ENCODE measurements at regions not wholly inside any gene's neighbourhood (a gene's known extent, or its start where the extent isn't known, plus 50 kb on each side); places are given as distances from the start of the nearest gene placed in this dataset.

DNA sequence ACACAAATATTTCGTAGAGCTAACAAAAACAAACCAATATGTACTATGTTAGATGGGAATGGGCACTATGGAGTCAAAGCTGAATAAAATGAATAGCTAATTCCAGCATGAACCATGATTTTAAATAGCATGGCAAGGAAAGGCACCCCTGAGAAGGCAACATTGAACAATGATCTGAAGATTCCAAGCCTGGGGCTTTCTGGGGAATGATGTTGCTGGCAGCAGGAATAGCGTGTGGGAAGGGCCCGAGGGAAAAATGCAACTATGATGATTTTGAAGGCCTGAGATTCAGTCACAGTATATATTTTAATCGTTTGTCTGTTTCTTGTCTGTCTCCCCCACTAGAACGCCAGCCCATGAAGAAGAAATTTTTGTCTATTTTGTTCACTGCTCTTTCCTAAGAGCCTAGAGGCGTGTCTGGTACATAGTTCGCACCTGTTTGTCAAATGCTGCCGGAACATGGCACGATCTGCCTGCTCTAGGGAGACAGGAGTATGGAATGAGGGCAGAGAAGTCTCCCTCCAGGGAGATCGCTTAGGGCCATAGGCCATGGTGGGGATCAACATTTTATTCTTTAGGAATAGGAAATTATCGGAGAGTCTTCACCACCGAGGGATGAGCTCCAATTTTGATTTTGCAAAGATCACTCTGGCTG is 84.8 kb upstream of the EYA2 start:
- ATAC-seq (no peak), DNase-seq (ENCODE audit: low spot score) (no peak)
- intact Hi-C loops (cut with DNase I): no loop called here

DNA sequence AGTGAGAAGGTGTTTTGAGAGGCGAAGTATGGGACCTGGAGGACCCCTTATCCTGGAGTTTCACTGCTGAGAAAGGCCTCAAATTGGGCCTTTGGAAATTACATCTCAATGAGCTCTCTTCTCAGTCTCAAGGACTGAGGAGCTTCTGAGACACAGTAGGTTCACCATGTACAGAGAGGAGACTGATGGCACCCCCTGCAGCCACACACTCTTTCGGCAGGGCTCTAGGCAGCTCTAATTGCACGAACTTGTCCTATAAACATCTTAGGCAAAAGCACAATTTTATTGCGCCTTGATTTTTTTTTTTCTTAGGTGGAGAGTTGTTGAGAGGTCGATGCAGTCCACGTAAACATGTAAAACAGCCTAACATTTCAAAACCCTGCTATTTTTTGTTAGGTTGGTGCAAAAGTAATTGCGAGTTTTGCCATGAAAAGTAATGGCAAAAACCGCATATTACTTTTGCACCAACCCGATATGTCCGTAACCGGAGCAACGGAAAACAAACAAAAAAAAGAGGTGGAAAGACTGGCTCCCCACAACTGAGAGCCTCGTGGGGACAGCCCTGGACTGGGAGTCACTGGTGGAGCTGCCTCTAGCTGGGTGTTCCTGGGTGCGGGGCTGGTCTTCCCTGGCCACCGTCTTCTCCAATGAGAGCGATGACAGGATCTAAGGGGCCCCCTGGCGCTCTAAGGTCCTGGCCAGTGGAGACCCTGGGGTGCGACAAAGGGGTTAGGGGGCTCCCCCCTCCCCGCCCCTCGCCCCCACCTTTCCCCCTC is 84.0 kb upstream of the EYA2 start:
- DNase-seq (ENCODE audit: low spot score) (no peak), ATAC-seq (peak; percentile 39)
- intact Hi-C loops (cut with DNase I): no loop called here

DNA sequence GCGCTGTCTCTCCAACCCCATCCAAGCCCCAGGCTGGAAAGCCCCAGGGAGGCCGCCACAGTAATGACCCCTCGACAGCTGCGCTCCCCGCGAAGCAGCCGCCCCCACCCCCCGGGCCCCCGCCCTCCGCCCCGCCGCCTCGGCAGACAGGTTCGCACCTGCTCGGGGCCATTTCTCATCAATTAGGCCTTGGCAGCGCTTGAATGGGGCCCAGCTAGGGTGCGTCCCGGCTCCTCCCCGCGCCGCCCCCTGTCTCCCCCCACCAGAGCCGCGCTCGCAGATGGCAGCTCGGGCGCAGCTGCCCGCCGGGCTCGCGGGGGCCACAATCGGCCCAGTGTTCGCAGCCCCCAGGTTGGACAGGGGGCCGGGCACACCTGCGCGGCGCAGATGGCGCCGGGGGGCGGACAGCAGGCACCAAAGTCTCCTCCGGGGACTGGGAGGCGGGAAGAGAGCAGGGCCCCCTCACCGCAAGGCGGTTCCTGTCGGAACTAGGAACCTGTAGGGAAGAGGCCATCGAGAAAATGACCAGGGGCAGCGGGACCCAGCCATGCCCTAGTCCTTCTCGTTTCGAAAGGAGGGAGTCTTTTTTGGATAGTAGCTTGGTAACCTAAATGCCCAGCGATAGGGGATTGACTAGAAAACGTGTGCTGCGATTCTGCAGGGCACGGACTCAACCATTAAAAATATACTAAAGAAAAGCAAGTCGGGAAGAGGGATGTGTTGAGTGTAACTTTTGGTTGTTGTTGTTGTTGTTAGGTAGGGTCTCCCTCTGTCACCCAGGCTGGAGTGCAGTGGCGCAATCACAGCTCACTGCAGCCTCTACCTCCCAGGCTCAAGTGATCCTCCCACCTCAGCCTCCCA is 83.2 kb upstream of the EYA2 start:
- intact Hi-C loops (cut with DNase I): no loop called here
- ATAC-seq (no peak), DNase-seq (ENCODE audit: low spot score) (no peak)

DNA sequence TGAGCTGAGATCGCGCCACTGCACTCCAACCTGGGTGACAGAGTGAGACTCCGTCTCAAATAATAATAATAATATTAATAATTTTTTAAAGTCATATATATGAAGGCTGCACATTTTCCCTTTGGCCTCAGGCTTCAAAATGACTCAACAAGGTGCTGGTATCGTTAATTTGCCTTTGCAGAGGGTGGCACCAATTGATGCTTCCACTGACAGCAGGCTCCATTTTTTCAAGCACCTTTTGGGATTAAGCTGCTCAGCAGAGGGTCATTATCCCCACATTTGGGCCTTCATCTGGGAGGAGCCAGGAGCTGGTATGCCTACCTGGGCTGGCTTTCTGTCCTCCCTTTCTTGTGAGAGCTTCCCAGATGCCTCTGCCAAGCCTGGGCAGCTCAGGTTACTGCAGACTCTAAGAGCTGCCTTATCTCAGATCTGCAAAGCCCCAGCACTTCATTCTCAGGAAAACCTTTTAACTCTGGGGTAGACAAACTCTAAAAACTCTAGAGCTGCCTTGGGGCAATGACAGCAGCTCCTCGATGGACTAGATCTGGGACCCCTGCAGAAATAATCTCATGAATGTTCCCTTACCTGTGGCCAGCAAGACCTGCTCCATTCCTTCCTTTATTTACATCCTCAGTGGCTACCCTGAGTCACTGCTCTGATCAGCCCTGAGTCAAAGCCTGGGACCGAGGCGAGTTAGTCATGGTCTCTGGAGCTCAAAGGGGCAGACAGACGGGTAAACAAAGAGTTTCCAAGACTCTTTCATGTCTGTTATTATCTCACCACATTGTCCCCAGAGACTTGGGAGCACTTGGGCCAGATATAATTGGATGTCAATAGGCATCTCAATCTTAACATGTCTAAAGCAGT is 80.0 kb upstream of the EYA2 start:
- no peak for DNase-seq (ENCODE audit: low spot score)
- intact Hi-C loops (cut with DNase I): no loop called here
- ATAC-seq: no peak

DNA sequence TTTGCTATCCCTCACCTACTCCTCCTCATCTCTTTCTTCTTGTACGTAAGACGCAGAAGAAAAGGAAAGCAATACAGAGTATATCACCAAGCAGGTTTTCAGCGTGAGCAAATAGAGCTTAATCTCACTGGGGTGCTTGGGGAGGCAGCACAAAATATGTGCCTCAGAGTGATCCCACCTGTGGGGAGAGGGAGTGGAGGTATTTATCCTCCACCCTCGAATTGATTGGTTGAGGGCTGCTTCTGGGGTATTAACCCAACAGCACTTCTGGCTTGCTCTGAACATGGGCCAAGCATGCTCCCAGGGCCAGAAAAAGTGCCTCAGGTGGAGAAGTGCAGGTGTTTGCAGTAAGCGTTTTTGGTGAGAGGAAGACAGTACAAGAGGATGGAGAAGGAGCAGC is 78.5 kb upstream of the EYA2 start:
- DNase-seq (ENCODE audit: low spot score) (no peak), ATAC-seq (no peak)
- intact Hi-C loops (cut with DNase I): no loop called here

DNA sequence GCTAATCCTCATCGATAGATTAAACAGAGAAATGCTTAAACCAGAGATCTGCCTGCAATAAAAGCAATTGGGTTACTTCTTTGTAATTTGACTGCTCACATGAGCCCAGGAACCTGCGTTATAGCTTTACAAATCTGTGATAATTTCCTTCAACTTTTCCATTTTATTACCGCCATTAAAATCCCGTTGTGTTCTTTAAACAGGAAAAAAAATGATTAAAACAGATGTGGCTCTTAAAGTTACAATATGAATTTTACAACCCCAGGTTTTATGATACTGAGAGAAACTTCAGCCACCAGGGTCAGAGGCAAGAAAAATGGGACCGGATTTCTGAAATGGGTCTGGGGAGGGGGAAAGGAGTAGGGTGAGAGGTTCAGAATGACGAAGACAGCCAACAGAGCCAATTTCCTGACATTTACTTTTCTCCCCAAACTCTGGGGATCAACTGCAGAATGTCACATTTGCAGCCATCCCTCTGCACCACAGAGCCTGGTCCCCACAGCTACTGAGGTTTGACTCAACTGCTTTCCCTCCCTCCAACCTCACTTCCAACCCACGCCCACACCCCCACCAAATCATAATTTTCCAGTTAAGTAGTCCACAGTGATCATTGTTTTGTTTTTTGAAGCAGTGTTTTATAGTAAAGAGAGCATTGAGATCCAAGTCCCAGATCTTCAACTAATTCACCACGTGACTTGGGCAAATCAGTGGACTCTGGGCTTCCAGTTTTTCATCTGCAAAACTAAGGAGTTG is 77.6 kb upstream of the EYA2 start:
- intact Hi-C loops (cut with DNase I): no loop called here
- ATAC-seq: no peak
- no peak for DNase-seq (ENCODE audit: low spot score)

DNA sequence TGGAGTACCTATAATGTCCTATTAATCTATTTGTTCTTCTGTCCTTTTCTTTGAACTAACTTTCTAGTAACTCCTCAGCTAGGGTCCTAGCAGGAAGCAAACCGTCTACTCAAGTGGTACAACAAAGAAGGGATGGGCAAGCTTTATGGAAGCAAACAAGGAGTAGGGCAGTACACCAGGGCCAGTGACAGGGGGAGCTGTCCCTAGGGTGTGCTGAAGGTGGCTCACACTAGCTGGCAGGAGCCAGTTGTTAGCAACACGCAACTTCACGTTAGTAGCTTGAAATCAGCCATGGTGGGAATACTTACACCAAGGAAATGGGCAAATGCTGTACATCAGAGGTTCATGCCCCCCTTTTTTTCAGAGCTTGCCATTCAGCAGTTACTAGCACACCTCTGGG is 74.0 kb upstream of the EYA2 start:
- intact Hi-C loops (cut with DNase I): loop anchor here (2.0 kb wide), 1 partner anchor 24 kb away; no protein-coding TSS in a partner anchor
- ATAC-seq (no peak), DNase-seq (ENCODE audit: low spot score) (no peak)

DNA sequence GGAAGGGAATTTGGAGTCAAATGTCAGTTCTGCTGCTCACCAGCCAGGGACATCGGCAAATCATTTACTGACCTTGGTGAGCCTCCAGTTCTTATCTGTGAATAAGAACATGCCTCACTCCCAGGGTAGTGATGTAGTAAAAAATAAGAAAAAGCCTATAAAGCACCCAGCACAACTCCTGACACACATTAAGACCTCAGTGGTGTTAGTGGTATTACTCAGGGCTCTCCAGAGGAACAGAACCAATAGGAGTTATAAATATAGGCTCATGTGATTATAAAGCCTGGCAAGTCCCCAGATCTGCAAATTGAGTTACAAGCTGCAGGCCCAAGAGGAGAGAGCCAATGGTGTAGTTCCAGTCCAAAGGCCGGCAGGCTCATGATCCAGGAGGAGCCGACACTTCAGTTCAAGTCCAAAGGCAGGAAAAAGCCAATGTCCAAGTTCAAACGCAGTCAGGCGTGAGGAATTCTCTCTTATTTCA is 71.3 kb upstream of the EYA2 start:
- peak; percentile 93 for ATAC-seq
- no peak for DNase-seq (ENCODE audit: low spot score)
- intact Hi-C loops (cut with DNase I): no loop called here

DNA sequence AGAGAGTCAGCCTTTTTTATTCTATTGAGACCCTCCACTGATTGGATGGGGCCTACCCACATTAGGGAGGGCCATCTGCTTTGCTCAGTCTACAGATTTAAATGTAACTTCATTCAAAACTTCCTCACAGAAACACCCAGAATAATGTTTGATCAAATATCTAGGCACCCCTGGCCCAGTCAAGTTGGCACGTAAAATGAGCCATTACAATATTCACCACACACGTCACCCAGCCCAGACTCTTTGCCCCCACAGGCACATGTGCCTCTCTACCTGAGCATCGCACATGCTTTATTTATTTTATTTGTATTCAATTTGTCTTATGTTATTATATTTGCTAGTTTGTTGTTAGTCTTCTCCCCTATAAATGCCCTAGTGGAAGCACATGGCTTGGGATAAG is 70.9 kb upstream of the EYA2 start:
- DNase-seq (ENCODE audit: low spot score) (no peak), ATAC-seq (no peak)
- intact Hi-C loops (cut with DNase I): no loop called here

DNA sequence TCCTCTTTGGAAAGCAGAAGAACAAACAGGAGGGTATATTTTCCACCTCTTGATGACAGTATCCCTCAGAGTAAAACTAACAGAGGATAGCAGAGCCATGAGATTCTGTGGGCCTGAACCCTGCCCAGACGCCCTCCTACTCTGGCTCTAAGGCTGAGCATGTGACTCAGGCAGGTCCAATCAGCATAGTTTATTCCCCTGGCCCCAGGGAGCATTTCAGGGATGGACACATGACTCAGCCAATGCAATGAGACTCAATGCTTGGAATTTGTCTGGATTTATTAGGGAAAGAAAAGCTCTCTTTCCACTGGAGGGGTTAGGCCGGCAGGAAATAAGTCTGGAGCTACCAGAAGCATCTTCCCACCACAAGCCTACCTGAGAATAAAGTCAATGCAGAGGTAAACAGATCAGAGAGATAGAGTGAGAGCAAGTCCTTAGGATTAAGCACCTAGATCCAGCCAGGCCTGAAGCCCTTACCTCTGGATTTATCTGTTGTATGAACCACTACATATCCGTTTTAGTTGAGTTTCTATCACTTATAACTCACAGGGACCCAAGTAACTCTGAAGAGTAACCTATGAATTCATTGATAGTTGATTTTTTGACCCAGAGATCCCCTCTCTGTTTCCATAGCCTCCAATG is 68.2 kb upstream of the EYA2 start:
- DNase-seq (ENCODE audit: low spot score): no peak
- intact Hi-C loops (cut with DNase I): no loop called here
- ATAC-seq: no peak

DNA sequence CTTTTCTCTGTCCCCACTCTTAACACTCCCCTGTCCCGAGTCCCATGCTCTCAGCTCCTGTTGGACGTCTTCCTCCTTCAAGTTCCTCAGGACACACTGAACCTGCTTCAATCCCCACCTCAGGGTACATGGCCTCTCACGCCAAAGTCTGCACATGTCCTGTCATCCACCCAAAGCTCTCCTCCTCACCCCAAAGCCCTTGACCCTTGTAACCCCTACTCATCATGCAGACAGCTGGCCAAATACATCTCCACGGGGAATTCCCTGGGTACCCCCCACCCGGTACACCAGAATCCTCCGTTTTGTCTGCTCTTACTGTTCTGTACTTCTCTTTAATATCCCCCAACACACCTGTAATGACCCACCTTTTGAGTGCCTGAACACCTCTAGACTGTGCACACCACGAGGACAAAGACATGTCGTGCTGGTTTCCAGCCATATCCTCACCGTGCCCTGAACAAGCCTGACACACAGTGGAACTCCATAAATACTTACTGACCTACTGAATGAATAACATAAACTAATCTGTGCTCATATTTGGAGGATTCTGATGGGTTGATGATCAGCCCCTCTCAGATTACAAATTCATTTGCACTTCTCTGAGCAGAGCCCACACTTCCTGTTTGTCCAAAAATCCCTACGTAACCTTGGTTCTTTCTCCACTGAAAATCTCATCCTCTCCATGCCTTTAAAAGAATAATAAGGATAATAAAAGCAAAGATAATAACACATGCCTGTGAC is 66.8 kb upstream of the EYA2 start:
- intact Hi-C loops (cut with DNase I): no loop called here
- DNase-seq (ENCODE audit: low spot score) (no peak), ATAC-seq (no peak)

DNA sequence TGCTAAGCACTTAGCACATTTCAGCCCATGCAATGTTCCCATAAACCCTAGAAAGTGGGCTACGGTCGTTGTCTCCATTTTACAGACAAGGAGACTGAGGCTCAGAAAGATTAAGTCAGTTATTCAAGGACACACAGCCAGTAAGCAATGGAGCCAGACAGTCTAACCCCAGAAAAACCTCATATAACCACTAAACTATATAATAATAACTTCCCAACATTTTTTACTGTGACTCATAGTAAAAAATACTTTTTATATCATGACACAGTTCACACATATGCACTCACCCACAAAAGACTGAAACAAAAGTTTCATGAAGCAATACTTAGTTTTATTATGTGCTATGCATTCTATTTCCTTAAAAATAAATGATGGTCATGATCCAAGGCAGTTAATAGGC is 66.2 kb upstream of the EYA2 start:
- ATAC-seq (no peak), DNase-seq (ENCODE audit: low spot score) (no peak)
- intact Hi-C loops (cut with DNase I): no loop called here

DNA sequence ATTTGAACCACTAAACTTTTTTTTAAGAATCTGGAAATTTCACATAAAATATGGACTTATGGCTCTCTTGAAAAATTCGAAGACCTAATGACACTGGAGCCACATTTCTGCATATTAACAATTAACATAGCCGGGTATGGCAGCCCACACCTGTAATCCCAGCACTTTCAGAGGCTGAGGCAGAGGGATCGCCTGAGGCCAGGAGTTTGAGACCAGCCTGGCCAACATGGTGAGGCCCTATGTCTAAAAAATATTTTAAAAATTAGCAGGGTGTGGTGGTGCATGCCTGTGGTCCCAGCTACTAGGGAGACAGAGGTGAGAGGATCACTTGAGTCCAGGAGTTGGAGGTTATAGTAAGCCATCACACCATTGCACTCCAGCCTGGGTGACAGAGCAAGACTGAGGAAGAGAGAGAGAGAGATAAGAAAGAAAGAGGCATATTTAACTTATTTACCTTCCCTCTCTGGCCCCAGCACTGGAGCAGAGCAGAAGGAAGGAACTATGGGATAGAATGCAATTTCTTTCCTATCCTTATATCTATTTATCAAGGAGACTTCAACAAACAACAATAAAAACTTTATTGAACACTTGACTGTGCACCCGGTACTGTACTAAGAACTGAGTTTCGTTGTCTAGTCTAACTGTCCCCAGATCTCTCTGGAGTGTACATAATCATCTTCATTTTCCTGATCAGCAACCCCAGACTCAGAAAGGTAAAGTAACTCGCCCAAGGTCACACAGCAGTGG is 63.6 kb upstream of the EYA2 start:
- intact Hi-C loops (cut with DNase I): no loop called here
- DNase-seq (ENCODE audit: low spot score) (no peak), ATAC-seq (no peak)

DNA sequence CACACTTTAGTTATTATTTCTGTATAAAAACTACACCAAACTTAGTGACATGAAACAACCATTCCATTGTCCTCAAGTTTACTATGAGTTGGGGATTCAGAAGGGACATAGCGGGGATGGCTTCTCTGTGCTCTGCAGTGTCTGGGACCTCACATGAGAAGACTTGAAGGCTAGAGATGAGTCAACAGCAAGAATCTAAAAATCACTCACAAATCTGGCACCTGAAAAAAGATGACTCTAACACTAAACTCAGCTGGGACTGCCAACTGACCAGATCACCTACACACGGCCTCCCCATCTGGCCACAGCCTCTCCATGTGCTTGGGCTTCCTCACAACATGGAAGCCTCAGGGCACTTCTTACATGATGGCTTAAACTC is 63.0 kb upstream of the EYA2 start:
- ATAC-seq: no peak
- no peak for DNase-seq (ENCODE audit: low spot score)
- intact Hi-C loops (cut with DNase I): no loop called here

DNA sequence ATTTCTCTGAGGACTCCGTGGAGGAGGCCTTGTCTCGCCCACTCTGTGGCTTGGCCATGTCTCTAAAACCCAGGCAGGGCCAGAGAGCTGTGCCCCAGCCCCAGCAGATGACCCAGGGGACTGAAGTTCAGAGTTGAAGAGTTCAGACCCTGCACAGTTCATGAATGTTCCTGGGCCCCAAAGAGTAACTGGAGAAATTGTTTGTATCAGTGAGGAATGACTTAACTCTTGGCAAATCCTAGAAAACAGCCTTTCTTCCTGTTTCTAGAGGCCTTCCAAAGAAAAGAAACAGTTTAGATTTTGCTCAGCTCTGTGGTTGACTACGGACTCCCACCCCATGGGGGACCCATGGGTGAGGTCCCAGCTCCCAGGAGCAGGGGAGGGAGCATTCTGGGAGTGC is 62.1 kb upstream of the EYA2 start:
- no peak for DNase-seq (ENCODE audit: low spot score)
- ATAC-seq: peak; percentile 81
- intact Hi-C loops (cut with DNase I): no loop called here

DNA sequence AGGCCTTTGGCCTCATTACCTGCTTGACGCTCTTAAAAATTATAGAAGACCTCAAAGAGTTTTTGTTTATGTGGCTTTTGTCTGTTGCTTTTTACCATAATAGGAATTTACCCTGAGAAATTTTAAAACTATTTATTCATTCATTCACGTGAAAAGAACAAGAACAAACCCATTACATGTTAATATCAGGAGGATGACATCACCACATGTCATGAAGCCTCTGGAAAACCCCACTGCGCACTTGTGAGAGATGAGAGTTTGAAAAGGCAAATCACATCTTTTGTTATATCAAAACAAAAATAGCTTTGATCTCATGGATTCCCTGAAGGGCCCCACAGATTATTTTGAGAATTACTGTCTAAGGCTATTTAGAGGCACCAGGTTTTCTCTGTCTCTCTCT is 61.3 kb upstream of the EYA2 start:
- ATAC-seq: no peak

DNA sequence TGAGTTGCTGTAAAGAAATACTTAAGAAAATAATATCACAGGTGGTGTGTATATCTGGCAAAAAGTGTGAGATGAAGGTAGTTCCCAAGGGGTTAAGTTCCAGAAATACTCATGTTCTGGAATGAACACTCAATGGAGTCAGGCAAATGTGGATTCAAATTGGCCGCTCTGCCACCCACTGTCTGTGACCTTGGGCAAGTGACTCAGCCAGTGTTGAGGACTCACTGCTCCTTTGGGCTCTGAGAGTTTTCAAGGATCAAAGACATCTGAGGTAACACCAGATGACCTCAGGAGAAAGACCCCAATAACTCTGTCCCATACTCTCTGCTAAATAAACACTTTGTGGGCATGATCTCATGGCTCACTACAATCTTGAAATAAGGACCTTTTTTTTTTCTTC is 59.2 kb upstream of the EYA2 start:
- no peak for DNase-seq (ENCODE audit: low spot score)
- intact Hi-C loops (cut with DNase I): no loop called here
- ATAC-seq: no peak

More for the DNA sequence above, 61.3 kb upstream of the EYA2 start:
- no peak for DNase-seq (ENCODE audit: low spot score)
- intact Hi-C loops (cut with DNase I): no loop called here
